K562 (cell line): ENCODE measurements at regions not wholly inside any gene's neighbourhood (a gene's known extent, or its start where the extent isn't known, plus 50 kb on each side); places are given as distances from the start of the nearest gene placed in this dataset.

Experiments
- ERF ChIP-seq: fragments of 450-650 bp; formaldehyde crosslinking; IDR thresholded peaks from 2 replicates; pipeline ENCODE4 v1.4.0; 2020; ENCODE audit warnings: mild to moderate bottlenecking, mixed read lengths
- MITF ChIP-seq: IDR thresholded peaks from 2 replicates; pipeline ENCODE4 v1.6.1; 2014; ENCODE audit warnings: antibody characterized with exemption
- SNAPC5 ChIP-seq: fragments of 250-450 bp; sonication (Bioruptor Pico); IDR thresholded peaks from 2 replicates; pipeline ENCODE4 v1.8.0; 2021; ENCODE audit warnings: moderate library complexity, mild to moderate bottlenecking, inconsistent platforms
- TGIF2 ChIP-seq: sonication (generic); formaldehyde crosslinking; IDR thresholded peaks from 2 replicates; pipeline ENCODE4 v1.8.1; 2022; ENCODE audit warnings: mild to moderate bottlenecking, missing genetic modification reagents, moderate library complexity
- ZBTB11 ChIP-seq, 3 experiments: fragments of 200-800 bp in 1 of 3; fragments of 250-450 bp in 1 of 3; fragments of 450-650 bp in 1 of 3; sonication (Bioruptor Pico) in 1 of 3; sonication (Bioruptor generic) in 1 of 3; formaldehyde crosslinking in 1 of 3; IDR thresholded peaks; 2 replicates each; pipeline versions ENCODE4 v1.6.1 to v1.8.0; 2016 to 2022; ENCODE audit warnings: mild to moderate bottlenecking in 2 of 3, missing genetic modification characterization in 2 of 3, missing compliant biosample characterization in 1 of 3, moderate library complexity in 1 of 3
- ZNF277 ChIP-seq: fragments of 250-450 bp; sonication (Bioruptor Pico); IDR thresholded peaks from 2 replicates; pipeline ENCODE4 v1.8.0; 2022; ENCODE audit warnings: inconsistent platforms, mild to moderate bottlenecking, moderate library complexity, borderline replicate concordance
- ZNF561 ChIP-seq: fragments of 450-650 bp; formaldehyde crosslinking; conservative IDR thresholded peaks from 2 replicates; pipeline ENCODE4 v1.4.0; 2020; ENCODE audit warnings: mild to moderate bottlenecking, moderate library complexity

GRCh38 chr18:40313030-40313642, 1641.9 kb upstream of the PIK3C3 start (continued):
- TF ChIP-seq ZBTB11 (CRISPR knock-in tag; IDR thresholded peaks at IDR 0.05) (no peak), TGIF2 (CRISPR knock-in tag) (no peak), ZNF561 (CRISPR knock-in tag) (no peak), ERF (CRISPR knock-in tag) (no peak), MITF (no peak), SNAPC5 (CRISPR knock-in tag) (no peak), ZNF277 (CRISPR knock-in tag) (no peak)
- TF ChIP-seq, all 486 proteins: peak for 0
